Muscle of back (tissue), 3 donors: ENCODE measurements at regions not wholly inside any gene's neighbourhood (a gene's known extent, or its start where the extent isn't known, plus 50 kb on each side); places are given as distances from the start of the nearest gene placed in this dataset.

Source experiments
- DNase-seq, 3 donors: peaks; one replicate each; pipeline versions ENCODE4 v3.0.0 to v3.0.0-alpha.2; 2013

DNA sequence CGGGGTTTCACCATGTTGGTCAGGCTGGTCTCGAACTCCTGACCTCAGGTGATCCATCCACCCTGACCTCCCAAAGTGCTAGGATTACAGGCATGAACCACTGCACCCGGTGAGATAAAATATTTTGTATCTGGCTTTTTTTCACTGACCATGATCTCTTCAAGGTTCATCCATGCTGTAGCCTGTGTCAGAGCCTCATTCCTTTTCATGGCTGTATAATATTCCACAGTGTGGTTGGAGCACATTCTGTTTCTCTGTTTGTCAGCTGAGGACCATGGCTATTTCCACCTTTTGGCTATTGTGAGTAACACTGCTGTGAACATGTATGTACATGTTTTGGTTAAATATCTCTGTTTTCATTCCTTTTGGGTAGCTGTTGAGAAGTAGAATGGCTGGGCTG, 169.2 kb downstream of the SHOX start:
- DNase-seq, result no peak

DNA sequence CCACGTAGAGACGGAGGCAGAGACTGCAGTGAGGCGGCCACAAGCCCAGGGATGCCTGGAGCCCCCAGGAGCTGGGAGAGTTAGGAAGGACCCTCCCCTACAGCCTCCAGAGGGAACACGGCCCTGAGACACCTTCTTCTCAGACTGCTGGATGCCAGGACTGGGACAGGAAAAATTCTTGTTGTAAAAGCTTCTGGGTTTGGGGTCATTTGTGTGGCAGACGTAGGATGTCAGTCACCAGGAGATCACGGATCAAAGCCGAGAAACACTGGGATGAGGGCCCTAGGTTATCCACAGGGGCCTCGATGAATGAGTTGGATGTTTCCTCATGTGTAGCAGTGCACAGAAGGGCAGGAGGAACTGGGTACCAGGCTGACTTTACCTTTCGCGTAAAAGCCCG, 163.7 kb downstream of the SHOX start:
- DNase-seq, result no peak

DNA sequence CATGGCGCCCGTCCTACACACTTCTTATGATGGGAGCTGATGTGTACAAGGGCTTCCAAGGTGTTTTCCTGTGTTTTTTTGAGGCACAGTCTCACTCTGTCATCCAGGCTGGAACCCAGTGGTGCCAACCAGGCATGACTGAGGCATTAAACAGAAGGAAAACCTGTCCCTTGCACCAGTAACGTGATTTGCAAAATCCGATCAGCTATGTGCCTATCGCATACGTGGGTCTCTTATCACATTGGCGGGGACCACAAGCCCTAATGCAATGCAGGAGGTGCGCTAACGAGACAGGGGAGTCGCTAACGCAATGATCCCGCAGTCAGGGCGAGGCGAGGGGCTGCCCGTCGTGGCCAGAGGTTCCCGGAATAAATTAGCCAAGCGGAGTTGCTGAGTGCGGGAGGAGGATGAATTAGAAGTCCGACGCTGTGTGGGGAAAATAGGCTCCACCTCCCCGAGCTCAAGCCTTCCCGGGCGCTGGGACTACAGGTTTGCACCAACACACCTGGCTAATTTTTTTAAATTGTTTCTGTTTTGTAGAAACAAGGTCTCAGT, 162.7 kb downstream of the SHOX start:
- no peak for DNase-seq

GRCh38 chrX:791479-792034, 161.0 kb downstream of the SHOX start:
- no peak for DNase-seq

DNA sequence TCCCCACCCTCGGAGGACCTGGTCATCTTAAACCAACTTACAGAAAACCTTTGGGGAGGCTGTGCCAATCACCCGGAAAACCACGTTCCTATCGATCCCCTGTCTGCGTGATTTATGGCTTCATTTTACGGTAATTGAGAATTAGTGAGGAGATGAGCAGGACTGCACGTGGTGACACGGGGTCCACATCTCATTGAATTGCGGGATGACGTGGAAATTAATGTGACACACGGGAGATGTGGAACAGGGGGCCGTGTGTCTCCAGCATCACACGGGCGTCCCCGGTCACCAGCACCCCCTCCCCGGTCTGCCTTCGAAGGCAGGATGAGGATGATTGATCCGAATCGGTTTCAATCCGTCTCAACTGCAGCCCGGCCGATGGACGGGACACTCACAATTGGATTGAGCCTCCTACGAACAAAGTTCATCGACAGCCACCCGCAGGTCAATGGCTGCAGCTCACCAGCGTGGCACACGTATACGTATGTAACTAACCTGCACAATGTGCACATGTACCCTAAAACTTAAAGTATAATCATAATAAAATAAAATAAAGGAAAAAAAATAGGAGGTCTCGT, 160.3 kb downstream of the SHOX start:
- no peak for DNase-seq

- no peak for DNase-seq
Observed at GRCh38 chrX:790041-790506, 159.5 kb downstream of the SHOX start.

DNA sequence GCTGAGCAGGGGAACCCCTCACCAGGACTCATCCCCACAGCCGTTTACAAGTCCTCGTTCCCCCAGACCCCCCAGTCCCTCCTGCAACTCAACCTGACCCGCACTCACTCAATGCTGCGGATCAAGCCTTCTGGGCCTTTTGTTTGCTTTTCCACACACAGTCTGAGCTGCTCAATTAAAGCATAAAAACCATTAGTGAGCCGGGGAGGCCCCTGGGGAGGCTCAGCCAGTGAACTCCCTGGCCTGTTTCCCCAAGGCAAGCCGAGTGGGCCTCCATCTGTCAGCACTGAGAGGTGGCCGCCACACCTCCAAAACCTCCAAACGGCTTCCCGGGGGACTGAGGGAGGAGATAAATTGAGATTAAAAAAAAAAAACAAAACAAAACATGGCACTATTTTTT, 158.5 kb downstream of the SHOX start:
- no peak for DNase-seq

- DNase-seq, result no peak
Observed at GRCh38 chrX:786441-786881, 155.9 kb downstream of the SHOX start.

- no peak for DNase-seq
Observed at GRCh38 chrX:784829-785228, 154.2 kb downstream of the SHOX start.

- no peak for DNase-seq
Observed at GRCh38 chrX:781224-782204, 150.9 kb downstream of the SHOX start.

GRCh38 chrX:776529-777230, 146.1 kb downstream of the SHOX start:
- no peak for DNase-seq

DNA sequence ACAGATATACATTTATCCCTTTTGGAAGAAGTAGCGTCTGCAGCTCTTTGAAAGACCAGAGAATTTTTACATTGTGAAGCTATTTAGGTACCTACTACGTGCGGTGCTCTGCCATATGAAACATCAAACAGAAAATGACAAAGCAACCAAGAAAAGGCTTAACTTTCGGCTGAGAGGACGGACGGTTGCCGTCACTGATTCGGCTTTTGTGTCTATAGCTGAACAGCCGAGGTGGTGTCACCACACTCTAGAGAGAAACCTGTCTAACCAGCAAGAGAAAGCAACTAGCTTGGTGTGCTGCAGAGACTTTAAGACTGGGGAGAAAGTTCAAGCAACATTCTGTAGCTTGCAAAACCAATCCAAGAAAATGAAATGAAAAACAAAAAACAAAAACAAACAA, 145.5 kb downstream of the SHOX start:
- no peak for DNase-seq

- no peak for DNase-seq
Observed at GRCh38 chrX:774536-774935, 143.9 kb downstream of the SHOX start.

DNA sequence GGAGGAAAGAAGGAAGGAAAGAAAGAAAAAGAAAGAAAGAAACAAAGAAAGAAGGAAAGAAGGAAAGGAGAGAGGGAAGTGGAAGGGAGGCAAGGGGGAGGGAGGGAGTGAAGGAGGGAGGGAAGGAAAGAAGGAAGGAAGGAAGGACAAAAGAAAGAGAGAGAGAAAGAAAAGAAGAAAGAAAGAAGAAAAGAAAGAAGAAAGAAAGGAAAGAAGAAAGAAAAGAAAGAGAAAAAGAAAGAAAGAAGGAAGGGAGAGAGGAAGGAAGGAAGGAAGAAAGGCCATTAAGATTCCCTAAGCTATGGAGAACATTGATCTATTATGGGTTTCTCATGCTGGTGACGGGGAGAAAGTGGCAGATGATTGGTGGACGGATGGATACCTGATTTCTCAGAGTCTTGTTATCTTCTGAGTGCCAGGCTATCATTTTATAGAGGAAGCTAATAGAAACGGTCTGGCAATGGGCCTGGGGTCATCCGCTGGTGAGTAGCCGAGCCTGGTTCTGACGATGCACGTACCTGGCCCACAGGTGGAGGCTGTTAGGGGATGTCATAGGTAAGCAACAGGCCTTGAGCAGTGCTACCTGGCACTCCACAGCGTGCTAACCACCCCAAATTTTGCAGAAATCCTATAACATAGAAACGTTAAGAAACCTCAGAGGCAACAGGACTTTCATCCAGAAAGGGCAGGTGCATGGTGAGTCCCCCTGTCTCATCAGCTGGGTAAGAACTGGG, 142.9 kb downstream of the SHOX start:
- no peak for DNase-seq

DNA sequence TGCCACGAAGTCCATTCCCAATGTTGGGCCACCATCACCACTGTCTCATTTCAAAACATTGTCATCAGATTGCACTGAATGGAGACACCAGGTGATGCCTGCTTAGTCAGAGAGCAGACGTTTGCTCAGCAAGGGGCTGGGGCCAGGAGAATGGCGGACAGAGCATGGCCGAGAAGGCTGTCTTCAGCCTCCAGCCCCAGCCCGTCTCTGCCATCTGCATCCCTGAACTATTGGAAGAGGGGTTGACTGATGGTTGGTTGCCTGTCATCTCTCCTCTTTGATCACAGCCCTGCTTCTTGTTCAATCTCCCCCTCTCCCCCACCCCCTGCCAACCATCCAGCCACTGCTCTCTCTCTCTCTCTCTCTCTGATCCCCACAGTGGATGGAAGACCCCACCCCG, 140.9 kb downstream of the SHOX start:
- no peak for DNase-seq

- no peak for DNase-seq
Observed at GRCh38 chrX:769796-770195, 139.2 kb downstream of the SHOX start.

GRCh38 chrX:768596-768995, 138.0 kb downstream of the SHOX start:
- DNase-seq, result no peak

- no peak for DNase-seq
Observed at GRCh38 chrX:758917-759316, 128.3 kb downstream of the SHOX start.

GRCh38 chrX:750812-751211, 120.2 kb downstream of the SHOX start:
- no peak for DNase-seq

DNA sequence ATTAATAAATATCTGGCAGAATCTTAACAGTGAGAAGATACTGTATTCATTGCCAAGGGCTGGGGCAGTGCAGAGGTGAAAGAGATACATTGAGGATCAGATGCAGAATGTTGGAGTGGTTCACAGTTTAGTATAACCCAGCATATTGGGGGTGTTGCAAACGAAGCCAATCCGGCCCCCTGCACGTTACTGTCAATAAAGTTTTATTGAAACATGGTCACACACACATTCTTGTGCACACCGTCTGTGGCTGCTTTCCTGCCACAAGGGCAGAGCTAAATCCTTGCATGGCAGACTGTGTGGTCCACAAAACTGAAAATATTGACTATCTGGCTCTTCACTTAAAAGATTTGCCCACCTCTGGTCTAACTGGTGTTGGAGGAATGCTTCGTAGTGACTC, 119.7 kb downstream of the SHOX start:
- no peak for DNase-seq

DNA sequence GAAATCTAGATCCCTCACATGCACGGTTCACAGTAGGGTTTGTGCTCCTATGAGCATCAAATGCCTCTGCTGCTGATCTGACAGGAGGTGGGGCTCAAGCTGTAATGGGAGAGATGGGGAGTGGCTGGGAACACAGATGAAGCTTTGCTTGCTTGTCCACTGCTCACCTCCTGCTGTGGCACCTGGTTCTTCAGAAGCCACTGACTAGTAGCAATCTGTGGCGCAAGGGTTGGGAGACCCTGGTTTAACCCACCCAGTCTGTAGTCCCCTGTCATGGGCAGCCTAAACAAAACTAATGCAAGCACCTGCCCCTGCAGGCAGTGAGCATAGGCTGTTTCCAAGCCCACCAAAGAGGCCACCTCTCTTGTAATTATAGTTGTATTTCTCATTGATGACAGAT, 116.6 kb downstream of the SHOX start:
- no peak for DNase-seq
